HG03025 (cell line): ENCODE measurements at regions not wholly inside any gene's neighbourhood (a gene's known extent, or its start where the extent isn't known, plus 50 kb on each side); places are given as distances from the start of the nearest gene placed in this dataset.
A peak's percentile ranks its signal among the peaks of the same experiment; 100 is the strongest.

ENCODE experiments used
- ATAC-seq: cut with Tn5 transposase; IDR thresholded peaks from one replicate; pipeline ENCODE4 v1.9.1; 2021; ENCODE audit warnings: mild to moderate bottlenecking, moderate library complexity; ENCODE audit not compliant: unreplicated experiment, low FRiP score

- no peak for ATAC-seq
Measured at GRCh38 chr4:138935135-138935807, 80.3 kb upstream of the NOCT start.

DNA sequence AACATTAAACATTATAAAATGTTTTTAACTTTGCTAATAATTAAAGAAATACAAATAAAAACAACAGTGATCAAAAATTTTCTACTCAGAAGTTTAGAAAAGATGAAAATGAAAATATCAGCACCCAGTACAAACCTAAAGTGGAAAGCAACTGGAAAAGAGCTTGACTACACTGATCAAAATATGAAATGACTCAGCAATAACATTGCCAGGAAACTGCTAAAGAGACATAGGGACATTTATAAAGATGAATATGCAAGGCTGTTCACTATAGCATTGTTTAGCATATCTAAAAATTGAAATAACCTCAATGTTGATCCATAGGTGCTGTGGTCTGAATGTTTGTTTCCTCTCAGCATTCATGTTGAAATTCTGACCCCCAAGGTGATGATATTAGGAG is 88.5 kb upstream of the NOCT start:
- no peak for ATAC-seq

DNA sequence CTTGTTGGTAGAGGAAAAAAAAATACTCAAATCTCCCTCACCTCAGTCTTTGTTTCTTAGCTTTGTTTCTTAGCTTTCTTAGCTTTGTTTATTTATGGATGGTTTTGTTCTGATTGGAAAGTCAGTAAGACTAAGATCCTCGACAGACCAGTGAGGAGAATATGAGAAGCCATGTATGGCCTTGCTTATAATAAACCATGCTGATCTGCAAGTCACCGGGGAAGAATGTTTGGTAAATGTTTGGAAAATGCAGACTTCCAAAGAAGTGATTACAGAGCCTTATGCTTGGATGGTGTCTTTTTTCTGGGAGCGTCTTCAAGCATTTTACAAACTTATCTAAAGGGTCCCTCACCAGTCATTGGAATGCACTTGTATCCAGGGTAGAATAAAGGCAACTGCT is 90.1 kb upstream of the NOCT start:
- ATAC-seq: no peak

DNA sequence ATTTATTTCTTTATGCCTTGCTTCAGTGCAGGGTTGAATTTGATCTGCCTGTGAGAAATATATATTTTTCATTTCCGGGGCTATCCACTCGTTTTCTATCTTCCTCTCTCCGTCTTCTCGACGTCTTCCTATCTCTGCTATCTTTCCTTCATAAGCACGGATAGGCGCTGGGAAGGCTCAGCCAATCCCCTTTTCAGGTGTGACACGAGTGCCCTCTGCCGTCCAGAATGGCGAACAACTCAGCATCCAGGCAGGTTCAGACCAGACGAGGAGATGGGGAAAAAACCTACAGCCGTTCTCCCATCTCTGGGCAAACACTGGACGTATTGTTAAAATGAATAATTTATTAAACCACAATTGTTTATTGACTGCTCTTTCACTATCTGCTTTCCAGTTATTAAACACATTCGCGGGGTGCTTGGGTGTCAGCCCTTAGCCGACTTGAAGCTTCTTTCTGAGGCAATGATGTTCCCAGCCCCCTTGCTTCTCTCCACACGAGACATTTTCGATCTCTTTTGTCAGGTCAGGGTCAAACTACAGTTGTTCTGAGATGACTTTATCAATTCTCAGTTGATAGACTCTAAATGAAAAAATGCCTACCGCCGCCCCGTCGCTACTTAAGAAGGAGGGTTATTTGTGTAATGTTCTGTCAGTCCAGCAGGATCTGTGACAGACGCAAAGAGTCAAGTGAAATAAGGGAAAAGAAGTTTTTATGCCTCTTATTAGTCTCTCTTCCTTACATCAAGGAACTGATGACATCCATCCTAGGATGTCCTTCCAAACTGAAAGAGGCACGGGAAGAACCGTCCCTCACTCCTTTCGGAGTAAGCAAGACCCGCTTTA is 96.3 kb upstream of the NOCT start:
- ATAC-seq: peak; percentile 95

GRCh38 chr4:138918169-138918869 is 97.3 kb upstream of the NOCT start:
- no peak for ATAC-seq

- ATAC-seq: no peak
Measured at GRCh38 chr4:138916763-138917162, 98.8 kb upstream of the NOCT start.

DNA sequence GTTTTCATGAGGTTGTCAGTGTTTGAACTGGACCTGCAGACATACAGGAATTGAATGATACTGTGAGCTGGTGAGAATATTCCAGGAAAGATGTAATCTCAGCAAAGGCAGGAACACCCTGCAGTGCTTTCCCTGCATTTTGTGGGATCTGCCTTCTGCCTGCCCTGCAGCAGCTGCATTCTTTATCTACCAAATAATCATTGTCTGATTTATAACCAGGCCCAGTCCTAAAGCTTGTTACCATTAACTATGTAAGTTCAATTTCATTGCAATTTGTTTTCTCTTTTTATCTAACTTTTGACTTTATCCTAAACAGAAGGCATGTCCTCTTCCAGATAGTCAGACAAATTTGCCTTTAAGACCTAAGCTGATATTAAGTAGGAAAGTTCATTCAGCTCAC is 99.8 kb upstream of the NOCT start:
- no peak for ATAC-seq

GRCh38 chr4:138912704-138913340 is 102.8 kb upstream of the NOCT start:
- ATAC-seq: no peak

DNA sequence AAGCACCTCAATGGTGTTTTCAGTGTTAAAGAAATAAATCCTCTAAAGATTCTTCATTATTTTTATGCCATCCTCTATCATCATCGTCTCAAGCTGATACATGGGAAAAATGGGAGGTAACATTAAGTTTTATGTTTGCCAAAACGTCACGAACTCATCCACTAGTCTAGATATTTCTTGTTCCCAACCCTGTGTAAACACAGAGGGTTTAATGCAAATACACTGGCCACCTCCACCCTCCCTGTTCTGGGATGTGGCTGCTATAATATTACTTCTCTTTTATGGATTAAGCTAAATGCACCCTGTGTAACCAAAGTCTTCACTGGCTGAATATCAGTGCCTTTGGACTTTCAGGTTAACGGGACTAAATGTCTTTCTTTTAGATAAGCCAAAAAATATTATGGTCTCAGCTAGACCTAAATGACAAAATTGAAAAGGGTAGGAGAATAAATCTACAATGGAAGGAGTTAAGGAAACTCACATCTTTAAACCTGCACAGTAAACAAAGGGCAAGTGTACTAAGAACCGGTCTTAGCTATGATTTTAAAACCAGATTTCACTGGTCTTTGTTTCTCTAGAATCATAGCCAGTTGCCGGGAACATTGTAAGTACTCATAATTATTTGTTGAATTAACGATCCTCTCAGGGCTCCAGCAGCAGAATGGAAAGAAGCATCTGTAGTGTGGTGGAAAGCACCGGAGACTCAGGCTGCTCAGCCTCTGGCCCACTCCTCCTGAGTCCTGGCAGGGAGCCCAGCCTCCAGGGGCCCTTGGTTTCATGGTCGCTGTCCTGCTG is 103.5 kb upstream of the NOCT start:
- ATAC-seq: no peak

DNA sequence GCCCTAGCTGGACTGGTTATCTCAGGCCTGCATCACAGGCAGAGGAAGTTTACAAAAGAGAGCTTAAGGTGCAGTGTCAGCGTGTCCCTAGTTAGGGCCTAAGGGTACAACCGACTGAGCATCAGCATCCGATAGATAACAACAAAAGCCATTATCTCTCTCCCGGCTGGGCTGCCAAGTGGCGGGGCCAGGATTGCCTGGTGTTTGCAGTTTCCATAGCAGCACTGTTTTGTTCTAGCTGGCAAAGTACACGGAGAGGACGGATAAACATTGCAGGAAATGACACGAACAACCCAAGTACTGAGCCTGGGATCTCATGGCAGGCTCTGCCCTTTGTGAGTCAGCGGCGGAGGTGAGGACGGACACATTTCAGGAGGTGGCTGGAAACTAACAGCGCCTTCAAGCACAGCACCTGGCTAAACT is 104.7 kb upstream of the NOCT start:
- ATAC-seq: no peak

- no peak for ATAC-seq
Measured at GRCh38 chr4:138910195-138910913, 105.2 kb upstream of the NOCT start.

DNA sequence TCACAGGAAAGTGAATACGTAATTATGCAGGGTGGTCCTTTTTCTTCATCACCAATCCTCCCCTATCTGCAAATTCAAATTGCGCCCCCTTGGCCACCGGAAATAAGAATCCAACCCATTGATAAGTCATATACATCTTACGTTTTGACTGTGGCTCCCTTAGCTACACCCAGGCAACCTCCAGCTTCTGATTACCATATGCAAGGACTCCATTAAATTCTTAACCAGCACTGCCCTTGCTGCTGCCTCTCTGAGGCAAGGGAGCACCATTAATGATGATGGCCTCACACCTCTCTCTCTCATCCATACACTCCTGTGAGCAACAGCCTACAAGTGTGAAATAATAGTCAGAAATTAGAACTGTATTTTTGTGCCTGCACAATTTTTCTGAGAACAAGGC is 106.0 kb upstream of the NOCT start:
- ATAC-seq: no peak

DNA sequence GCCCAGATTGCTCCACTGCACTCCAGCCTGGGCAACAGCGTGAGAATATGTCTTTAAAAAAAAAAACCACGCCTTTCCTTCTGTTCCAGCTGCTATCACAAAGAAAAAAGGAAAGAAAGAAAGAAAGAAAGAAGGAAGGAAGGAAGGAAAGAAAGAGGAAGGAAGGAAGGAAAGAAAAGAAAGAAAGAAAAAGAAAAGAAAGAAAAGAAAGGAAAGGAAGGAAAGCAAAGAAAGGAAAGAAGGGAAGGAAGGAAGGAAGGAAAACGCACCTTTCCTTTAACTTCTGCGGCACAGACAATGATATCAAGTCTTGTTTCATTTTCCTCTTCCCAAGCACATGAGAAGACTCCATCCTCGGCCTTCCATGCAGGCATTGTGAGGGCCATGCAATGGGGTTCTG is 107.4 kb upstream of the NOCT start:
- ATAC-seq: no peak

DNA sequence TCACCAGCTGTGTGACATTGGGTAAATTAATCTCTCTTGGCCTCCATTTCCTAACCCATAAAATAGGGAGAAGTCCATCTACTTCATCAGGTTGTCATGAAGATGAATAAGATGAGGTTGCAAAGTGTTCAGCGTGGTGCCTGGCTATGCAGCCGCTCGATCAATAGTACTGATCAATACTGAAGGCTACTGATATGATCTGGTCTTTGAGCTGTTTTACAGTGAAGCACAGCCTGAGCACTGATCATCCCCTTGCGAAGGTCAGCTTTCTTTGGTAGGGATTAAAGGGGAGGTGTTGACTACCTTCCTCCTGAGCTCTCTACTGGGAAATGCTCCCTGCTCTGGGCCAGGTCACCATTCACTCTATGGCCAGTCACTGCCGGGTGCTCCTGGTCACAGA is 108.4 kb upstream of the NOCT start:
- ATAC-seq: no peak

DNA sequence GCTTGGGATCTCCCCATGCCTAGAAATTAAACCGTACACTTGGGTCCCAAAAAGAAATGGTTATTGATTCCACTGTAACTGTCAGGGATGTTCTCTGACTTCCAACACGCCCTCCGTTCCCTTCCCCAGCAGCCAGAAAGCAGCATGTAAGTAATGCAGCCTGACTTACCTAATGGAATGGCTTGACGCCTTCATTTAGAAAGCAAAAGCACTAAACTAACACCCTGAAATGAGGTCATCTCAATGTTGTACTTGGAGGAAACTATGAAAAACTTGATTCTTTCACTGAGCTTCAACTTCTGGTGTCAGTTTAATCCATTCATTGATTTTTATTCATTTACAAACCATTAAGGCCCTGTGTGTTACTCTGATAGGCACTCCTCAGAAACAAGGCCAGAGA is 110.8 kb upstream of the NOCT start:
- ATAC-seq: no peak

- no peak for ATAC-seq
Measured at GRCh38 chr4:138903185-138903584, 112.4 kb upstream of the NOCT start.

DNA sequence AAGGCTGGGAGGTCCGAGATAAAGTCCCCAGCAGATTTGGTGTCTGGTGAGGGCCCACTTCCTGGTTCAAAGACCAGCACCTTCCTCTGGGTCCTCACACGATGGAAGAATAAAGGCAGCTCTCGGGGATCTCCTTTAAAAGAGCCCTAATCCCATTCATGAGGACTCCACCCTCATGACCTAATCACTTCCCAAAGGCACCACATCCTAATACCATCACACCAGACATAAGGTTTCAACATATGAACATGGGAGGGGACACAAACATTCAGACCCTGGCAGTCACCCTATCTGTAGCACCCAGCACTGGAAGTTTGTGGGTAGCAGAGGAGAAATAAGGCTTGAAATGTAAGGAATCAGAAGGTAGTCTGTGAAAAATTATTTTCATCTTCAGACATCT is 112.9 kb upstream of the NOCT start:
- no peak for ATAC-seq

- no peak for ATAC-seq
Measured at GRCh38 chr4:138901177-138901576, 114.4 kb upstream of the NOCT start.

GRCh38 chr4:138899999-138900398 is 115.6 kb upstream of the NOCT start:
- ATAC-seq: no peak

DNA sequence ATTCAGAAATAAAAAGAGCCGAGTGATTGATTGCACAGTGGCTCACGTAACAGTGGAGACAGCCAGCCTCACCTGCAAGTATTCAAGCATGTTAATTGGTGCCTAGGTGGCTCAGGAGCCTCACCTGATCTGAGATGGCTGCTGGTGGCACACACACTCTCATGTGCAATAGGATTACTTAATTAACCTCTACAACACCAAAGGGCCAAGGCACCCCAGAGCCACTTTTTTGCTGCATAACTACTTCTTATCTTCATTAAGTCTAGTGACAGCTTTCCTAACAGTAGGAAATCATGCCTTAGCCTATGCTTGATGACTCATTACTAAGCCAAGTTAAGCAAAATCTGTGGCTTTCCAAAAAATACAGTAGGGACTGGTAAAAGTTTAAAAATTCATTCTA is 117.3 kb upstream of the NOCT start:
- ATAC-seq: no peak
